ENCODE measurements at regions not wholly inside any gene's neighbourhood (a gene's known extent, or its start where the extent isn't known, plus 50 kb on each side); places are given as distances from the start of the nearest gene placed in this dataset.

DNA sequence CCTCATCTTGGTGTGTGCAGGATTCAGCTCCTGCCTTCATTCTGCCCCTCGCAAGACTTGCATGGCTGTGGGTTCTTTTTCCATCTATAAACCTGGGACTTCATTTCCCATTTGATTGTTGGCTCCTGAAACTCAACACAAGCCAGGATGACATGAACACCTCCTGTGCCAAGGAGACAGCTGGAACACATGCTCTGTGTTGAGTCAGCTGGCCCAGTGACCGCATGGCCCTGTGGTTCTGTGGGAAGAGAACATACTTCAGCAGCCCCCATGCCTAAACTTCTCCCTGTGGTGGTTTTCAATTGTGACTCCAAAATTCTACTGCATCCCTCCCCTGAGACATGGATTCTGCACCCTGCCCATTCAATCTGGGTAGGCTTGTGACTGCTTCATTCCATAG, 57.9 kb upstream of the FOXF1 start:
- TF ChIP-seq EP300 (IDR thresholded peaks at IDR 0.05) (no peak), POLR2A (IDR thresholded peaks at IDR 0.05) (no peak)
- TF ChIP-seq, protein P1, sequence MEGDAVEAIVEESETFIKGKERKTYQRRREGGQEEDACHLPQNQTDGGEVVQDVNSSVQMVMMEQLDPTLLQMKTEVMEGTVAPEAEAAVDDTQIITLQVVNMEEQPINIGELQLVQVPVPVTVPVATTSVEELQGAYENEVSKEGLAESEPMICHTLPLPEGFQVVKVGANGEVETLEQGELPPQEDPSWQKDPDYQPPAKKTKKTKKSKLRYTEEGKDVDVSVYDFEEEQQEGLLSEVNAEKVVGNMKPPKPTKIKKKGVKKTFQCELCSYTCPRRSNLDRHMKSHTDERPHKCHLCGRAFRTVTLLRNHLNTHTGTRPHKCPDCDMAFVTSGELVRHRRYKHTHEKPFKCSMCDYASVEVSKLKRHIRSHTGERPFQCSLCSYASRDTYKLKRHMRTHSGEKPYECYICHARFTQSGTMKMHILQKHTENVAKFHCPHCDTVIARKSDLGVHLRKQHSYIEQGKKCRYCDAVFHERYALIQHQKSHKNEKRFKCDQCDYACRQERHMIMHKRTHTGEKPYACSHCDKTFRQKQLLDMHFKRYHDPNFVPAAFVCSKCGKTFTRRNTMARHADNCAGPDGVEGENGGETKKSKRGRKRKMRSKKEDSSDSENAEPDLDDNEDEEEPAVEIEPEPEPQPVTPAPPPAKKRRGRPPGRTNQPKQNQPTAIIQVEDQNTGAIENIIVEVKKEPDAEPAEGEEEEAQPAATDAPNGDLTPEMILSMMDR (IDR thresholded peaks at IDR 0.05) = no peak

Data from tibial nerve (tissue), 4 donors.